GM18951 (cell line): ENCODE measurements at regions not wholly inside any gene's neighbourhood (a gene's known extent, or its start where the extent isn't known, plus 50 kb on each side); places are given as distances from the start of the nearest gene placed in this dataset.

Experiments used
- POLR2A ChIP-seq: IDR thresholded peaks from 4 replicates; pipeline ENCODE4 v1.6.1; 2011; ENCODE audit warnings: mild to moderate bottlenecking; ENCODE audit not compliant: insufficient read length, insufficient read depth; ENCODE audit errors: extremely low read depth
- in situ Hi-C: fragments of 300-500 bp; cut with MboI; formaldehyde crosslinking; loops from one replicate; pipeline ENCODE4 v1.12.0; 2022; ENCODE audit warnings: low sequenced_read_pairs, mixed read lengths, inconsistent platforms; ENCODE audit not compliant: unreplicated experiment

- no peak for TF ChIP-seq POLR2A
- in situ Hi-C loops = no loop called here
Observed at GRCh38 chr7:124596881-124597280, 168.7 kb downstream of the GPR37 start.

- in situ Hi-C loops = no loop called here
- TF ChIP-seq POLR2A = no peak
Observed at GRCh38 chr7:124590814-124591213, 174.8 kb downstream of the GPR37 start.

- in situ Hi-C loops = no loop called here
- no peak for TF ChIP-seq POLR2A
Observed at GRCh38 chr7:124577256-124577655, 188.3 kb downstream of the GPR37 start.

- in situ Hi-C loops = no loop called here
- no peak for TF ChIP-seq POLR2A
Observed at GRCh38 chr7:124575176-124575575, 190.4 kb downstream of the GPR37 start.

- no peak for TF ChIP-seq POLR2A
- in situ Hi-C loops = no loop called here
Observed at GRCh38 chr7:124570558-124570957, 195.0 kb downstream of the GPR37 start.

GRCh38 chr7:124566583-124566982, 199.0 kb downstream of the GPR37 start:
- in situ Hi-C loops = no loop called here
- no peak for TF ChIP-seq POLR2A

- no peak for TF ChIP-seq POLR2A
- in situ Hi-C loops = no loop called here
Observed at GRCh38 chr7:124557587-124557986, 208.0 kb downstream of the GPR37 start.

GRCh38 chr7:124557101-124557500, 208.5 kb downstream of the GPR37 start:
- TF ChIP-seq POLR2A = no peak
- in situ Hi-C loops = no loop called here

GRCh38 chr7:124553502-124553901, 212.1 kb downstream of the GPR37 start:
- TF ChIP-seq POLR2A = no peak
- in situ Hi-C loops = no loop called here

GRCh38 chr7:124552217-124552616, 213.4 kb downstream of the GPR37 start:
- TF ChIP-seq POLR2A = no peak
- in situ Hi-C loops = no loop called here

GRCh38 chr7:124550036-124550435, 215.6 kb downstream of the GPR37 start:
- in situ Hi-C loops = no loop called here
- TF ChIP-seq POLR2A = no peak

- in situ Hi-C loops = no loop called here
- TF ChIP-seq POLR2A = no peak
Observed at GRCh38 chr7:124542476-124542875, 223.1 kb downstream of the GPR37 start.

- TF ChIP-seq POLR2A = no peak
- in situ Hi-C loops = no loop called here
Observed at GRCh38 chr7:124536156-124536762, 229.3 kb downstream of the GPR37 start.

GRCh38 chr7:124532166-124532565, 233.4 kb downstream of the GPR37 start:
- in situ Hi-C loops = no loop called here
- no peak for TF ChIP-seq POLR2A

- in situ Hi-C loops = no loop called here
- TF ChIP-seq POLR2A = no peak
Observed at GRCh38 chr7:124516911-124517310, 248.7 kb downstream of the GPR37 start.

- no peak for TF ChIP-seq POLR2A
- in situ Hi-C loops = no loop called here
Observed at GRCh38 chr7:124515106-124515830, 250.3 kb downstream of the GPR37 start.
